Tibial nerve (tissue), 4 donors: ENCODE measurements at regions not wholly inside any gene's neighbourhood (a gene's known extent, or its start where the extent isn't known, plus 50 kb on each side); places are given as distances from the start of the nearest gene placed in this dataset.
"Not testable (repeated sequence)": the region's sequence is repeated elsewhere in the genome, so short reads cannot be mapped to it uniquely, and the experiment has no call there.

Source experiments
- EP300 ChIP-seq, 2 donors: sonication (generic); formaldehyde crosslinking; IDR thresholded peaks; one replicate each; pipeline ENCODE4 v1.6.1; 2017; ENCODE audit warnings: antibody characterized with exemption in 2 of 2, mild to moderate bottlenecking in 1 of 2
- POLR2A ChIP-seq, 2 donors: fragments of 450-650 bp; IDR thresholded peaks; one replicate each; pipeline ENCODE4 v1.6.1; 2017; ENCODE audit warnings: antibody characterized with exemption in 2 of 2, mild to moderate bottlenecking in 2 of 2, moderate library complexity in 2 of 2
- TF ChIP-seq, protein P1 (sequence below), 5 experiments: fragments of 200-600 bp in 3 of 5; fragments of 450-650 bp in 2 of 5; sonication (generic) in 3 of 5; IDR thresholded peaks; one replicate each; pipeline ENCODE4 v1.5.1; 2016 to 2019; ENCODE audit warnings: antibody characterized with exemption in 5 of 5, mild to moderate bottlenecking in 3 of 5, moderate library complexity in 2 of 5

GRCh38 chr3:111006485-111006884 is 65.1 kb upstream of the NECTIN3 start:
- TF ChIP-seq POLR2A, EP300 (IDR thresholded peaks at IDR 0.05): not testable (repeated sequence)
- TF ChIP-seq, protein P1, sequence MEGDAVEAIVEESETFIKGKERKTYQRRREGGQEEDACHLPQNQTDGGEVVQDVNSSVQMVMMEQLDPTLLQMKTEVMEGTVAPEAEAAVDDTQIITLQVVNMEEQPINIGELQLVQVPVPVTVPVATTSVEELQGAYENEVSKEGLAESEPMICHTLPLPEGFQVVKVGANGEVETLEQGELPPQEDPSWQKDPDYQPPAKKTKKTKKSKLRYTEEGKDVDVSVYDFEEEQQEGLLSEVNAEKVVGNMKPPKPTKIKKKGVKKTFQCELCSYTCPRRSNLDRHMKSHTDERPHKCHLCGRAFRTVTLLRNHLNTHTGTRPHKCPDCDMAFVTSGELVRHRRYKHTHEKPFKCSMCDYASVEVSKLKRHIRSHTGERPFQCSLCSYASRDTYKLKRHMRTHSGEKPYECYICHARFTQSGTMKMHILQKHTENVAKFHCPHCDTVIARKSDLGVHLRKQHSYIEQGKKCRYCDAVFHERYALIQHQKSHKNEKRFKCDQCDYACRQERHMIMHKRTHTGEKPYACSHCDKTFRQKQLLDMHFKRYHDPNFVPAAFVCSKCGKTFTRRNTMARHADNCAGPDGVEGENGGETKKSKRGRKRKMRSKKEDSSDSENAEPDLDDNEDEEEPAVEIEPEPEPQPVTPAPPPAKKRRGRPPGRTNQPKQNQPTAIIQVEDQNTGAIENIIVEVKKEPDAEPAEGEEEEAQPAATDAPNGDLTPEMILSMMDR (IDR thresholded peaks at IDR 0.05) = not testable (repeated sequence)
